ENCODE measurements at regions not wholly inside any gene's neighbourhood (a gene's known extent, or its start where the extent isn't known, plus 50 kb on each side); places are given as distances from the start of the nearest gene placed in this dataset.

DNA sequence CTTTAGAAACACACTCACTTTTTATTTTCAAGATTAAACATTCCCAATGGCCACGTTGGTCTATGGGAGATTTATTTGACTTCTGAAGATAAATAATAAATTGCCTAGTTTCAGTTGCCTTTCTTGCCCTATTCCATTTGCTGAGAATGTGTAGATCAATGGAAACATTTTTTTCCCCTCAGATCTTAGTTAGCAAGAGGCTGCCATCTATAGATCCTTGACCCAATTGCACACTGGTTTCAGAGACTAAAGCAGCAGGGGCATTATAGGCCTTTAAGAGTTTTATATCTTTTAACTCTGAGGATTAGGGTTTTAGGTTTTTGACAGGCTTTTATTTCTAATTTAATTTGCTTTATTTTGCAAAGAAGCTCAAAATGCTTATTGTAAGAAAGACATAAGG lies 163.2 kb upstream of the GPR26 start:
- no peak for DNase-seq

DNA sequence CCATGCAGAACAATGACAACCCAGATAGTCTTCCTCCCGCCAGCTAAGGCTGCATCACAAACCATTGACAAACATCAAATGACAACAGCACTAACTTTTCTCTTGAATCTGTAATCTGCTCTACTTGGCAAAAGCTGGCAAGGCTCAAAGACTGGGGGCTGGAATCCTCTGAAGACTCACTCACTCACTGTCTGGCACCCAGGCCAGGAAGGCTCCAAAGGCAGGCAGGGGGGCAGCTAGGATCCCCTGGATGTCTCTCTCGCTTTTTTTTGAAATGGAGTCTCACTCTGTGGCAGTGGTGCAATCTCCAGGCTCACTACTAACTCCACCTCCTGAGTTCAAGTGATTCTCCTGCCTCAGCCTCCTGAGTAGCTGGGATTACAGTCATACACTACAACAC lies 159.7 kb upstream of the GPR26 start:
- no peak for DNase-seq

DNA sequence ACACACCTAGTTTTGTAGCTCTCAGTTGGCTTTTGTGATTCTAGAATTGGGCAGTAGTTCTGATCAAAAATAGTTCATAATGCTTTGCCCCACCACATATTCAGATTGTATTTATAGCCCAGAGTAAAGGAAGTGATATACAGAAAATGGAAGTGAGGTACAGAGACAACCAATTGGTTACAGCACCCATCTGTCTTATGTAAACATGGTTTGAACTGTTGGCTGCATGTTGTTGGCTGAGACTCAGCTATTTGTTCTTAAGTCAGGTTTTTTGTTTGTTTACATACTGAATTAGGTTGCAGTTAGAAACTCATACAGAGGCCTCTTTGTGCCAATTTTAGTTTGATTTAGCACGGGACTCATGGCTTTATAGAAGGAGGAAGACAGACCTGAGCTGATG lies 158.9 kb upstream of the GPR26 start:
- DNase-seq = no peak

DNA sequence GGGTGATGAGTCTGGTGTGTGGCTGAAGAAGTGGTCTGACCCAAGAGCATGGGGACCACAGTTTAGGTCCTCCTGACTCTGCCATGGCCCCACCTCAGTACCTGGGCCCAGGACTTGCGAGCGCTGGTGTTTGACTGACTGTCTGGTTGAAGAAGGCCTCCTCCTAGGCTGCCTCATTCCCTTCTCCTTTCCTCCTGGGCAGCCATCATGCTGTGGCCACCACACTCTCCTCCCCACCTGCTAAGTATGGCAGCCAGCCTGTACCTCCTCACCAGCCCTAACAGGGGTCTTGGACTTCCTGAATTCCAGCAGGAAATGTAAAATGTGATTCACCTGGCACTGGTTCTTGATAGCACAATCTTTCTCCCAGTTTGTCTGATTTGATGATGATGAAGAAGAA lies 156.8 kb upstream of the GPR26 start:
- DNase-seq = no peak

DNA sequence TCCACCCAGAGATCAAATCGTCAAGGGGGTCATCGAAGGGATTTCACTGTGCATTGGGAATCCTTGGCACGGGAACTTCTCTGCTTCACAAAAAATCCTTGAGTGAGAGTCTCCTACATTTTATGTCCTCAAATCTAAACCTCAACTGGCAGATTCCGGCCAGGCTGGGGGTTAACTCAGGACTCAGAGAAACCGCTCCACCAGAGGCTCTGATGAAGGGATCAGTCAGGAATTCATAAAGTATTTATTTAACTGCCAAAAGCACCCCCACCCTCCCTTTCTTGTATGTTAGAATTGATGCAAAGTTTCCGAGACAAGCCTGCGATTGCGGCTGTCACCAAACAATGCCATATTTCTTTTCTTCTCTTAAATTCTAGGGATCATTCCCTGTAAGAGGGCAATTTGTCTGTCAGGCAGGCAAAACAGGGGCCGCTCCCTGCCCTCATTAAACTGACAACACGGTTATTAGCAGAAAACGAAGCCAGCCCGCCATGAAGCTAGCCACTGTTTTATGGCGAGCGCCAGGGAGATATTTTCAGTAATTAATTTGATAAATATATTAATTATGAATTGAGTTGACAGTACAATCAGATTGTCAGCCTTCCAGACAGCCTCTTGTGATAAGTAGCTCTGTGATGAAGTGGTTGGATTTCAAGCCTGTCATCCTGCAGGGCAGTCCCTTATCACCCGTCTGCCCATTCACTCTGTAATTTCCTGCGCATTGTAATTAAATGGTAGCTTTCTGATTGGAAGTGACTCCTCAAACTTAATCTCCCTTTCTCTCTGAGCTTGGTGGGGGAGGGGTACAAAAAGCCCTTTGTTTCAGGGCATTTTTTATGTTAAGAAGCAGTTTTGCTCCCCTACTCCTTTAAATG lies 153.0 kb upstream of the GPR26 start:
- no peak for DNase-seq

DNA sequence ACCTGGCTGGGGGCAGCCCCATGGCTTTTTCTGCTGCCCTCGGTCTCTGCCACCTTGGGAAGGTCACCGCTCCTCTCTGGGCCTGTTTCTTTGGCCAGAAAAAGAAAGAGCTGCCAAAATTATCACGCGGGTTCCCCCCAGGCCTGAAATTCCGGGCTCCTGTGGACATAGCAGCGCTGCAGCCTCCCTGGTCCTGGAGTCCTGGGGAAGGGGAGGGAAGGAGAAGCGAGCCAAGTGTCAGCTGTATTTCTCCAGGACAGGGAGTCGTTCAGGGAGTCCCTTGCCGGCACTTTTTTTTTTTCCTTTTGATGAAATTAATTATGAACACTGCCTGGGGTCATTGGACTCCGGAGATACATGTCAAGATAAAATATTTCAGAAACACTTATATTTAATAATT lies 152.3 kb upstream of the GPR26 start:
- no peak for DNase-seq

DNA sequence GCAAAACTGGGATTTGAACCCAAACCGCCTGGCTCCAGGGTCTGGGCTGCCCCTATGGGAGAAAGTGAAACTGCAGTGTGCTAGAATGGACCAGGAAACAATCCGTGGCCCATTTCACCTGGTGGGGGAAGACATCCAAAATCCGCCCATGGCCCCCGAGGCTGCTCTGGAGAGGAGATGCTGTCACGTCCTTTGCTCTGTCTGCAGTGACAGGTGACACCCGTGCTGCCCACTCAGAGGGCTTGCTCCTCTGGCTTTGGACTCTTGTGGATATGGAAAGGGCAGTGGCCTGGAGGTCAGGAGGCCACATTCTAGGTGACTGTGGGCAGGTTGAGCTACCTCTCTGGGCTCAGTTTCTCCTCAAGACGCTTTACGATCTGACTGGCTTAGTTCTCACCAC lies 151.2 kb upstream of the GPR26 start:
- no peak for DNase-seq

DNA sequence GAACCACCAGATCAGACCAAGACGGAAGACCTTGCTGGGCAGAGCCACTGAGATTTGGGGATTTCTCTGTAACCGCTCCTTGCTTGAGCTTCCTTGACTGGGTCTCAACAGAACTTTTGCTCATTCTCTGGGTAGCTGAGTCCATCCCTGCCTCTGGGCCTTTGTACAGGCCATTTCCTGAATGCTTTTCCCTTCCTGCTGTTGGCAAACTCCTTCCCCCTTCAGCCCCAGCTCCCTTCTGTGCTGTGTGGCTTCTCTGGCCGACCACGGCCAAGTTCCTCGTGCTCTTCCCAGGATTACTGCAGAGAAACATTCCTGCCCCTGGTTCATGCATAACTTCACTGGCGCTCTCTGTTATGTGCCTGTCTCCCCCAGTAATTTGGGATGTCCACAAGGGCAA lies 150.5 kb upstream of the GPR26 start:
- no peak for DNase-seq

DNA sequence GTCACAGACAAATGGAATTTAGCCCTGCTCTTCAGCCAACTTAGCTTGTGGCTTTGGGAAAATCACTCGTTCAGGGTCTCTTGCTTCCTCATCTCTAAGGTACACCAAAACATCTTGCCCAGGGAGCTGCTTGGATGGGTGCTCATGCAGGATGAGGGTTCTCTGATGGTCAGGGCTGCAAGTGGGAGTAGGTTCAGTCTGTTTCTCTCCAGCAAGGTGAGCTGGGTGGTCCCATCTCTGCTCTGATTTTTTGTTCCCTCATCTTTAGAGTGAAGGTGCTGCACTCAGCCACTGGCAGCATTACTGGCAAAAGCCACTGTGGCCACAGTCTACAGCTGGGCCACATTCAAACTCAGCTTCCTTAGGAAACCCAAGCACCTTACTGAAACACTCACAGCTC lies 149.9 kb upstream of the GPR26 start:
- DNase-seq = no peak

DNA sequence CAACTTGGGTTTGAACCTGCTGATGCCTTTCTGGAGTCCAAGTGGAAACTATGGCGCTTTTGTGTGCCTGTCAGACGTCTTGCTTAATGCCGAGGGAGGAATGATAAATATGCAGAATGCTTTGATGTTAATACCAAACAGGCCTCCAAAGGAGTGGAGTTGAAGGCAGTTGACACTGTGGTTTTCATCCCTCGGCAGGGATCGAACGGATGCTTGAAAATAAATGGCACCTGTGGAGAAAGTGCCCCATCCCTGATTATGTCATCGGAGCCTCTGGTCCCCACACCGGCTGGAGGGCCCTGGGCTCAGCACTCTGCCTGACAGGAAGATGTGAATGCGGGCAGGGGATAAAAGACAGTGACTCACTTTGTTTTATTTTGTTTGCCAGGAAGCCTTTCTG lies 148.7 kb upstream of the GPR26 start:
- no peak for DNase-seq

DNA sequence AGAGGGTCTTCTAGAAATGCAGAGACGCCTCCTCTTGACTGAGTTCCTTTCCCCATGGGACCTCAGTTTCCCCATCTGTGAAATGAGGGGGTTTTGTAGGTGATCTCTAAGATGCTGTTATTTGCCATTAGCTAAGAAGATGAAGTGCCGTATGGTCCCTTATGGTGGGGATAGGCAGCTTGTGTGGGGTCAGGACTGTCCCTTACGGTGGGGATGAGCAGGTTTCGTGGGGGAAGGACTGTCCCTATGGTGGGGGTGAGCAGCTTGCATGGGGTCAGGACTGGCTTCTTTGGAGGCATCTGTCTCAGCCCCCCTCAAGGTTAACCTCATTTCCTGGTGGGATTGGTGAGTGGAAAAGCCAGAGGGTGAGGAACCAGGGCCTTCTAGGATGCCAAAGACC lies 148.3 kb upstream of the GPR26 start:
- DNase-seq = no peak

DNA sequence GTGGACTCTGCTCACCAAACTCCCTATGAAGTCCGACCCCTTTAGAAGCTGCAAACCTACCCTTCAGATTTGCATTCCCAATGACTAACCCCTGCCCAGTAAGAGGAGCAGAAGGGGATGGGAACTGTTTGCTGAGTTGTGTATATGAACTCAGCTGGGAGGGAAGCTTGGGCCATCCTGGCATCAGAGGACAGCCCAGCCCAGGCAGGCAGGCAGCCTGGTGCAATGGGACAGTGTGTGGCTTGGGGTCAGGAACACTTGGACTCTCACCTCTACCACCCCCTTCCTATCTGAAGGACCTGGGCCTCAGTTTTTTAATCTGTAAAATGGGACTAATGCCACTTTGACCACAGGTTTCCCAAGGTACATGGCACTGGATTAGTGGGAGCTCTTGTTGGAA lies 147.4 kb upstream of the GPR26 start:
- no peak for DNase-seq

DNA sequence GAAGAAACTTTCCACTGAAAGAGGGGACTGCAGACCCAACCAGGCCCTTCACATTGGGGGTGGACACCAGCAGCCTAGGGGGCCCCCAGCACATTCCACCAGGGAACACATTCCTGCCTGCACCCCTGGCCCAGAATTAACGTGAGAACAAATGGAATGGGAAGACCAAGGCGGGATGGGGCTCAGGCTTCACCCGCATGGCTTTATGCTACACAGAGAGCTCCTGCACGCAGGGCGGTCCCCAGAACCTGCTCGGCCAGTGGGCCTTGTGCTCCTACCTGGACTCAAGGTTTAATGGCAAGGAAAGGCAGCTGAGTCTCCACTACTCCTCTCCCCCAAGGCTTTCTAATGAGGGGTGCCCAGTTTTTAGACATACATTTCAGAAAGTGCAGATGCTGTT lies 146.3 kb upstream of the GPR26 start:
- no peak for DNase-seq

DNA sequence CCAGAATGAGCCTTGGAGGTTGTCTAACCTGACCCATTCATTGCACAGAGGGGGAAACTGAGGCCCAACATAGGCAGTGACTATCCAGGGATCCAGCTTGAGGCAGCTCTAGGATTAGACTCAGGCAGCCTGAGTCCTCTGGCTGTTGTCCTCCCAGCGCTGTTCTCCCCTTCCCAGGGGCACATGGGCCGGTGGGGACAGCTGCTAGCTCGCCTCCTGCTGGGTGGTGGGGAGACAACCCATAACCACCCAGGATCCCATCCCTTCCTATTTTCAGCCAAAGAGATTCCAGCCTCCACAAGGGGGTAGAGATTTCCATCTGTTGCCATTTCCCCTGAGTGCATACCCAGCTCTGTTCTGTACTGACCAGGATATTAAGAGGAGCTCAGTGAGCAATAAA lies 145.1 kb upstream of the GPR26 start:
- no peak for DNase-seq

DNA sequence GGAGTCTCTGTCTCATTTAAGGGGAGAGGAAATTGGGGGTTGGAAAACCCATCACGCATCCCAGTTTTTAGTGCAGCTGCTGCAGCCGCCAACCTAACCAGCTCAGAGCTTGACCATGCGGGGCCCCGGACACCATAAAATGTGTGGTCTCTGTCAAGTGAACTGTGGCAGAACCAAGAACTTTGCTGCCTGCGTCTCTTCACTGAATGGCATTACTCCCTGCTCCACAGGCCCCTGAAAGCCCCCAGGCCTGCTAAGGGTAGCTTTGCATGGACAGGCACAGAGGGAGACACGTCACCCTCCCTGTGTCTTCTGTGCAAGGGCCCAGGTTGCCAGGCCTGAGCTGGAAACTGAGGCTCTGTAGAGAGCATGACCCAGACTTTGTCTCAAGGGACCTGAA lies 144.6 kb upstream of the GPR26 start:
- DNase-seq = no peak

DNA sequence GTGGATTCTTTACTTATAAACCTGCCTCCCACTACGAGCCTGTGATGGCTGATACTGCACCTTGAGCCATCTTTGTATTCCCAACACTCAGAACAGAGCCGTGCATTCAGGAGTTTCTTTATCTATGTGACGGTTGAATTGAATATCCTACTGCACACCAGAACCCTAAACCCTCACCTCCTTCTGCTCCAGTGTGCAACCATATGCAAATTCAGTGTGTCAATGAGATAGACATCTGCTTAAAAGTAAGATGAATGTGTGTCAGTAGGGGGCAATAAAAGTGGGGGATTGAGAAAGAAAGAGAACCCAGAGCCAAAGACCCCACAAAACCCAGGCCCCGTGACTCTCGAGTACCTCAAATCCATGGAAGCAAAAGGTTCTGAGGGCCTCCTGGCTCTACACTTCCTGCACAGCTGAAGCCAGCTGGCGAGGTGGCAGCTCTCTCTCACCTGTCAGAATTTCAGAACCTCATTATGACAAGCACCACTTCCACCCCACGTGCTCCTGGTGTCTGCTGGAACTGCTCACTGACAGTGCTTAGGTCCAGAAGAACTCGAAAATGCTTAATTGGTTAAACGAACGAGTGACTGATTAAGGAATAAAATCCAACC lies 143.3 kb upstream of the GPR26 start:
- DNase-seq = no peak

DNA sequence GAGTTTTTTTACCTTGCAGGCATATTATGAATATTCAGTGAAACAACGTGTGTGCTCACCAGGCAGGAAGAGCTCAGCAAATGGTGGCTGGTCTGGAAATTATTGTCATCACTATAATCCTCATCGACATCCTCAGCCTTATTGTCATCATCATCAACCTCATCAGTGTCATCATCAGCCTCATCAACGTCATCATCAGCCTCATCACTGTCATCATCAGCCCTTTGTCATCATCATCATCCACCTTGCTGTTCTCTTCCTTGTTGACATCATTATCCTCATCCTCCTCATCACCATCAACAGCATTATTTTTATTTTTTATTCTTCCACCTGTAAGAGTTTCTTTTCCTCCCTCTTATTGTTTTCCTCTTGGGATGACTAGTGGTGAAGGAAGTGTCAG lies 142.3 kb upstream of the GPR26 start:
- no peak for DNase-seq

DNA sequence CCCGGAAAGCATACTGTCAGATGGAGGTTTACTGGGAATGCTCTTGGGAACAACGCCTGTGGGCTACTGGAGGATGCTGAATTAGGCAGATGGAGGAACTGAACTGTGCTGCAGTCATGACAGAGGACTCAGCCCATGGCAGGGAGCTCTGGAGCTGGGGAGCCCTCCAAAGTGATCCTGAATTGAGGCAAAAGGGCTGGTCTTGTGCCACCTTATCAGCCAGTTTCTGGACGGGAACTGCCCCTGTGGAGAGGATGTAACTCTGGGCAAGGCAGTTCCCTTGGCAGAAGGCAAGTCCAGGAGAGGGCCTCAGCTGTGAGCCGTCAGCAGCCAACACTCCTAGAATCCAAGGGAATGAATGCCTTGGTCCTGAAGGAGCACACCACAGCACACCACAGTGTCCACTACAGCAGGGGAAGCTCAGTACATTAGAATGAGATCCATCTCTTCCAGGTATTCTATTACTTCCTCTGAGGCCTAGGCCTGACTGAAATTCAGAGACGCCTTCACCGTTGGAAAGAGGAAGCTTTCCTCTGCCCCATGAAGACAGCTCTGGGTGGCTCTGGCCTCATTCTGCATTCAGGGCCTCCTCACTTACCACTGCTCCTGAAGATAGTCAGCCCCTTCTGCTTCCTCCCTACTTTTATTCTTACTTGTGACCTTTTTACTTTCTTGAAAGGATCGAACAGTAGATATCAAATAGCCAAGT lies 139.6 kb upstream of the GPR26 start:
- no peak for DNase-seq

DNA sequence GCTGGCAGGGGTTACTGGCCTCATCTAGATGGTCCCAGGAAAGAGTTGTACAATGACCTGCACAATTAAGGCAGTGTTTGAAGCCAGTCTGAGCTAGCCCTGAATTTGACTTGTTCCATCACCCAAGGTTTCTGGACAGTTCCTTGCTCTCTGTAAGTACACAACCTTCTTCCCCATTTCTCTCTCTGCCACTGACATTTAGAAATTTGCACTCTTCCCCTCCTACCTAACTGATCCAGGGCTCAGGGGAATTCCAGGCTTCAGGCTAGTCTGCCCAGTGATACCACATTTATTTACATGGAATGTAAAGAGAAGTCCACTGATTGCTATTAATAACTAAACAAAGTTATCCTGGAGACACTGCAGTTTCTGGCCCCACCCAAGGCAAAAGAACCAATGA lies 139.0 kb upstream of the GPR26 start:
- no peak for DNase-seq

DNA sequence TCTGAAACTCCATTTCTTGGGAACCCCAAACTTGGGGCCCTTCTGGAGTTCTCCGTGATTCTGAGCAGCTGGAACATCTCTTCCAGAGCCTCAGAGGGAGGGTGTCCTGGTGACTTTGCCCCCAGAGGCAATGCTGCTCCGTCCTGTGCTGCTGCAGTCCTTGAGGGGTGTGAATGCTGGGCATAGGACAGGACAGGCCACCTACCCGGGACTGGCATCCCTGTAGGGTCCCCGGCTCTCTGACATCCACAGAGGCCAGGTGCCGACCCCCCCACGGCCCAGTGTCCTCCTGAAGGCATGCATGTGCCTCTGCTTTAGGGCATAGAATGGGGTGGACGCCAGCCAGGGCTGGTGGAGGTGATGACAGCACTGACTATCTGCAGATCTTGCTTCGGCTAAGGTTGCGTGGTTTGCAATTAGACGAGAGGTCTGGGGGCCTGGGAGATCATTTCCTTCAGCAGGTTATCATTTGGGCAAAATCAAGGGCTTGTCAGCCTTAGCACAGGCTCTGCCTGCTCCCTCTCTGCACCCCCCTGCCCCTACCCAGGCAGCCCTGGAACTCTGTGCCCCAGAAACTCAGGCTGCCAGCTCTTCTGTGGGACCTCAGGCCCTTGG lies 136.9 kb upstream of the GPR26 start:
- no peak for DNase-seq

DNA sequence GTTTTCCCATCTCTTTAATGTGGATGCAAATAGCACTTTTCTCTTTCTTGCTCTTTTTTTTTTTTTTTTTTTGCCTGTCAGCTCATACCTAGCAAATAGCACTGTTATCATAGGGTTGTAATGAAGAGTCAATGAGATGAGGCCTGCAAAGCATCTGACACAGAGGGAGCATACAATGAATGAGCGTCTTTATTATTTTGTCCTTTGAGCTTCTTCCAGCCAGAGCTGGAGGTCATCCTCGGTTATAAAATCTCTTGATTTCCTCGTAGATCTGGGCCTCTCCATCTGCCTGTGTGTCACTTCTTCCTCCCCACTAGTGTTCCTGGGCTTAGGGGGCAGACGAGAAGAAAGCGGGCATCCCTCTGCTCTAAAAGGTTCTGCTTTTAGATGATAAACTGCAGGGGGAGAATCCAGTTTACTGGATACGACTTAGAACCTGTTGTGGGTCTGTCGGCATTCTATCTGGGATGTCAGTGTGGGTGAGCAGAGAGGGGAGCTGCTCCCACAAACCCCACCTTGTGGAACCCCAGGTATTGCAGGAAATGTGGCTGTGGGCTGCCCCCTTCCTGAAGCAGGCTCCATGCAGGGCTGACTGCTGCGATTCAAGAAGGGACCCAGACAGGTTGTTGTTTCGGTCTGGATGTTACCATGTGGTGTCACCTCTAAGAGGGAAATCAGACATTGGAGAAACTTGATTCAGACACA lies 135.8 kb upstream of the GPR26 start:
- DNase-seq = no peak

DNA sequence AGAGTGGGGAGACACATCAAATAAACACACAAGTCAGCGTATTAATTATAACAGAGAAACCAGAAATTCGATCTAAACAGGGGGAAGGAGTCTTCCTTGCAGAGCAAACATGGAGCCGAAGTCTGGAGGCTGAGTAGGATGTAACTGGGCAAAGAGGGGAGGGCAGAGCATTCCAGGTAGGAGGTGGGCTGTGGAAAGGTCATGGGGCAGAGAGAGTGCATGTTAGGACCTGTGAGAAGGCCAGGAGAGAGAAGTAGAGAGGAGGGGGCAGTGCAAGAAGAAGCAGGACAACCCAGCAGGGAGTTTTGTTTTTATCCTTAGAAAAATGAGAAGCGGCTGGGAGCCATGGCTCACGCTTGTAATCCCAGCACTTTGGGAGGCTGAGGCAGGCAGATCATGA lies 130.8 kb upstream of the GPR26 start:
- no peak for DNase-seq

DNA sequence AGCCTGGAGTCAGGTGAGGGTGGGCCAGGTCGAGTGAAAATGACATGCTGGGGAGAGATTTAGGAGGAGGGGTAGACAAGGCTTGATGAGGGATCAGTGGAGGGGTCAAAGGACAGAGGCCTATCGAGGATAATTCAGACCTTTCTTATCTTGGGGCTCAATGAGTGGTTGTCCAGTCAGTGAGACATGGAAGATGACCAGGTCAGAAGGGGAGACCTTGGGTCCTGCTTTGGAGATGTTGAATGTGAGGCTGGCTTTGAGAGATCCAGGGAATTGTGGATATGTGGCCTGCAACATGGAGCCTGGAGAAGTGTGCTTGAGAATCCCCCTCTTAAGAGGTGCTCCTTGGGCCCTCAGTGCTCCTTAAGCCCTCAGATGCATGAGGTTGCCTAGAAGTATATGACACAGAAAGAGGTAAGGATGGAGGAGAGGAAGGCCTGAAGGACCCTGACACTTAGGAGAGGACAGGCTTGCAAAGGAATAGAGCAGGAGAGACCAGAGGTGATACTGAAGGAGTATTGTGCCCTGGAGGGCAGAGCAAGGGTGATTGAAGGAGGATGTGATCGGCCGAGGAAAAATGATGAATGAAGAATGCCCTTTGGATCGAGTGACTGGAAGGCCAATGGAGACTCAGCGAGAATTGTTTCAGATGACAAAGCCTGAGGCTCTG lies 129.8 kb upstream of the GPR26 start:
- no peak for DNase-seq
